Gastroesophageal sphincter (tissue), 4 donors: ENCODE measurements at regions not wholly inside any gene's neighbourhood (a gene's known extent, or its start where the extent isn't known, plus 50 kb on each side); places are given as distances from the start of the nearest gene placed in this dataset.

ENCODE experiments used
- ATAC-seq: fragments of 150-250 bp; one replicate; pipeline ENCODE4 v1.9.1; 2016; ENCODE audit warnings: mild to moderate bottlenecking, moderate library complexity
- H3K27ac ChIP-seq, 4 donors: fragments of 200-600 bp; sonication (generic) in 3 of 4; 1 replicate in 3 of 4; 2 replicates in 1 of 4; pipeline ENCODE4 v1.5.1; 2016 to 2019
- H3K27me3 ChIP-seq: fragments of 200-600 bp; sonication (generic); one replicate; pipeline ENCODE4 v1.5.1; 2019
- H3K36me3 ChIP-seq, 2 donors: fragments of 200-600 bp; sonication (generic); one replicate each; pipeline ENCODE4 v1.5.1; 2019; ENCODE audit warnings: control low read depth in 1 of 2
- H3K4me1 ChIP-seq, 3 donors: fragments of 200-600 bp; sonication (generic); 1 replicate in 2 of 3; 2 replicates in 1 of 3; pipeline ENCODE4 v1.5.1; 2016 to 2019; ENCODE audit warnings: control low read depth in 2 of 3
- H3K4me3 ChIP-seq, 2 donors: fragments of 200-600 bp; sonication (generic); one replicate each; pipeline ENCODE4 v1.5.1; 2019; ENCODE audit warnings: mild to moderate bottlenecking in 1 of 2, moderate library complexity in 1 of 2
- H3K9me3 ChIP-seq, 3 donors: fragments of 200-600 bp; sonication (generic); one replicate each; pipeline ENCODE4 v1.5.1; 2017 to 2019; ENCODE audit warnings: control low read depth in 2 of 3
- EP300 ChIP-seq: sonication (generic); formaldehyde crosslinking; IDR thresholded peaks from one replicate; pipeline ENCODE4 v1.6.1; 2017; ENCODE audit warnings: antibody characterized with exemption, mild to moderate bottlenecking
- POLR2A ChIP-seq, 2 donors: fragments of 450-650 bp; IDR thresholded peaks; one replicate each; pipeline ENCODE4 v1.6.1; 2017; ENCODE audit warnings: antibody characterized with exemption in 2 of 2, mild to moderate bottlenecking in 2 of 2, moderate library complexity in 1 of 2
- POLR2AphosphoS5 ChIP-seq: sonication (generic); formaldehyde crosslinking; IDR thresholded peaks from one replicate; pipeline ENCODE4 v1.6.1; 2017; ENCODE audit warnings: antibody characterized with exemption
- WGBS, 2 donors: methylation state at CpG; one replicate each; pipeline ENCODE4 v1.1.5; 2018; ENCODE audit warnings: low coverage in 1 of 2; 5-methylcytosine and 5-hydroxymethylcytosine counted together
- TF ChIP-seq, protein P1 (sequence below), 4 experiments: fragments of 200-600 bp in 2 of 4; fragments of 450-650 bp in 2 of 4; sonication (generic) in 1 of 4; IDR thresholded peaks; one replicate each; pipeline ENCODE4 v1.5.1; 2017 to 2019; ENCODE audit warnings: antibody characterized with exemption in 4 of 4, mild to moderate bottlenecking in 2 of 4, moderate library complexity in 2 of 4

GRCh38 chr7:138295049-138295637, 164.9 kb upstream of the TRIM24 start:
- Histone ChIP-seq H3K4me1 (no peaks in the 10 kb centered on the region), H3K4me3 (no peak overlapping the region), H3K36me3 (no peaks in the 10 kb centered on the region), H3K27me3 (no peaks in the 10 kb centered on the region), H3K27ac (no peak overlapping the region), H3K9me3 (peaks cover 0 to 6% (median 0%) of the 10 kb centered on the region in 3 donors)
- 52 to 80% methylated on average over 2 to 3 of the region's 3 CpGs for WGBS, 2 donors
- no peak for ATAC-seq
- TF ChIP-seq EP300 = no peak
- no peak for TF ChIP-seq POLR2AphosphoS5

- Histone ChIP-seq H3K4me1 (no peaks in the 10 kb centered on the region), H3K9me3 (no peaks in the 10 kb centered on the region), H3K36me3 (no peaks in the 10 kb centered on the region), H3K4me3 (no peak overlapping the region), H3K27ac (no peak overlapping the region), H3K27me3 (no peaks in the 10 kb centered on the region)
- WGBS, 2 donors = 69 to 80% methylated on average over 1 to 3 of the region's 3 CpGs
- no peak for ATAC-seq
- no peak for TF ChIP-seq POLR2AphosphoS5
Observed at GRCh38 chr7:138297526-138297925, 162.5 kb upstream of the TRIM24 start.

DNA sequence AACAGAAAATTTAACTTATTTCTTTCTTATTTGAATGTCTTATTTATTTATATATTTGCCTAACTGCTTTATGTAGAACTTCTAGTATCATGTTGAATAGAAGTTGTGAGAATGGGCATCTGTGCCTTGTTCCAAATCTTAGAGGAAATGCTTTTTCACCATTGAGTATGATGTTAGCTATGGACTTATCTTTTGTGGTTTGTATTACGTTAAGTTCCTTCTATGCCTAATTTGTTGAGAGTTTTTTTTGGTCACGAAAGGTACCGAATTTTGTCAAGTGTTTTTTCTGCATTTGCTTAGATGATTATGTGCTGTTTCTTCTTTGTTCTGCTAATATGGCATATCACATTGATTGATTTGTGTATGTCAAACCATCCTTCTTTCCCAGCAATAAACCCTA, 161.0 kb upstream of the TRIM24 start:
- Histone ChIP-seq H3K4me1 (no peaks in the 10 kb centered on the region), H3K9me3 (peaks cover 0 to 10% (median 0%) of the 10 kb centered on the region in 3 donors), H3K27me3 (no peaks in the 10 kb centered on the region), H3K27ac (no peak overlapping the region), H3K36me3 (no peaks in the 10 kb centered on the region), H3K4me3 (no peak overlapping the region)
- ATAC-seq = no peak
- WGBS, 2 donors = 72% methylated on average over 3 of the region's 3 CpGs; no CpG with 5 or more reads in 1 of the 2 donors
- no peak for TF ChIP-seq EP300
- no peak for TF ChIP-seq POLR2AphosphoS5
- TF ChIP-seq, protein P1, sequence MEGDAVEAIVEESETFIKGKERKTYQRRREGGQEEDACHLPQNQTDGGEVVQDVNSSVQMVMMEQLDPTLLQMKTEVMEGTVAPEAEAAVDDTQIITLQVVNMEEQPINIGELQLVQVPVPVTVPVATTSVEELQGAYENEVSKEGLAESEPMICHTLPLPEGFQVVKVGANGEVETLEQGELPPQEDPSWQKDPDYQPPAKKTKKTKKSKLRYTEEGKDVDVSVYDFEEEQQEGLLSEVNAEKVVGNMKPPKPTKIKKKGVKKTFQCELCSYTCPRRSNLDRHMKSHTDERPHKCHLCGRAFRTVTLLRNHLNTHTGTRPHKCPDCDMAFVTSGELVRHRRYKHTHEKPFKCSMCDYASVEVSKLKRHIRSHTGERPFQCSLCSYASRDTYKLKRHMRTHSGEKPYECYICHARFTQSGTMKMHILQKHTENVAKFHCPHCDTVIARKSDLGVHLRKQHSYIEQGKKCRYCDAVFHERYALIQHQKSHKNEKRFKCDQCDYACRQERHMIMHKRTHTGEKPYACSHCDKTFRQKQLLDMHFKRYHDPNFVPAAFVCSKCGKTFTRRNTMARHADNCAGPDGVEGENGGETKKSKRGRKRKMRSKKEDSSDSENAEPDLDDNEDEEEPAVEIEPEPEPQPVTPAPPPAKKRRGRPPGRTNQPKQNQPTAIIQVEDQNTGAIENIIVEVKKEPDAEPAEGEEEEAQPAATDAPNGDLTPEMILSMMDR (IDR thresholded peaks at IDR 0.05) = no peak
- TF ChIP-seq POLR2A (IDR thresholded peaks at IDR 0.05) = no peak

DNA sequence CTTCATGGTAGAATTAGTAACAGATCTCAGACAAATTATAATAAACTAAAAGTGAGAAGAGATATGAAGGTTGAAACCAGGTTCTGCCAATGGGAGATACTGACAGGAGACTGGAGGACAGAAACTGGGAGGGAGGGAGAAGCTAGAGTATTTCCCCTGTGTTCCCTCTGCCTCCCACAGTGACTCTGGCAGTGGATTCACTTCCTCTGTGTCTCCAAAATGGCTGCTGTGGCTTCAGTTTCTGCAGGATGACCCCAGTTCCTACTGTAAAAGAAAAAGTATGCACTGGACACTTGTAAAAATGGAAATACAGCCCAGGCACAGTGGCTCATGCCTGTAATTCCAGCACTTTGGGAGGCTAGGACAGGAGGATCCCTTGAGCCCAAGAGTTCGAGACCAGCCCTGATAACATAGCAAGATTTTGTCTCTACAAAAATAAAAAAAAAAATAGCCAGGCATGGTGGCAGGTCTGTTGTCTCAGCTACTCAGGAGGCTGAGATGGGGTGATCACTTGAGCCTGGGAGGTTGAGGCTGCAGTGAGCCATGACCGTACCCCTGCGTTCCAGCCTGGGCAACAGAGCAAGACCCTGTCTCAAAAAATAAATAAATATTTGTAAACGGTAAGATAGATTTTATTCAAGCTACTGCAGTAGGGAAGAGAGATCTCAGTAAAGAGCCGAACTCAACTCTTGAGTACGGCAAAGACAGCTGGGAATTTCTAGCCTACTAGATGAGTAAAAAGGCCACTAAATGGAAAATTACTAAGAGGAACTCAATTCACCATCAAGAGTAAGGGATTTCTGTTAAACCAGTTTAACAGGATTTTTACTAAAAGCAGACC, 156.6 kb upstream of the TRIM24 start:
- H3K27me3 ChIP-seq = no peaks in the 10 kb centered on the region
- H3K9me3 ChIP-seq = peaks cover 0 to 18% (median 0%) of the 10 kb centered on the region in 3 donors
- TF ChIP-seq POLR2AphosphoS5 (no peak), POLR2A (IDR thresholded peaks at IDR 0.05) (no peak), EP300 (no peak)
- TF ChIP-seq, protein P1 (IDR thresholded peaks at IDR 0.05) = no peak
- H3K4me3 ChIP-seq = no peak overlapping the region
- H3K27ac ChIP-seq = no peak overlapping the region
- no peaks in the 10 kb centered on the region for H3K36me3 ChIP-seq
- 91 to 96% methylated on average over 3 to 6 of the region's 6 CpGs for WGBS, 2 donors
- no peaks in the 10 kb centered on the region for H3K4me1 ChIP-seq
- ATAC-seq = no peak

DNA sequence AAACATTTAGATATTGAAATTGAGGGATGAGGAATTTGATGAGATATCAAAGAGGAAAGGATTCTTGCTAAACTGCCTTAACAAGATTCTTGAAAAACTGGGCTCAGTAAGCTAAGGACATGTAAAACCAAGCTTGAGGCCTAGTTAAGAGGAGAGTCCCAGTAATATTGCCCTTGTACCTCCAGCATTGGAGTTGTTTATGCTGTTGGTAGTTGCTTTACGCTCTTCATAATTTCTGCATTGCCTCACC, 156.1 kb upstream of the TRIM24 start:
- TF ChIP-seq POLR2AphosphoS5 (no peak), EP300 (no peak), POLR2A (IDR thresholded peaks at IDR 0.05) (no peak)
- TF ChIP-seq, protein P1 (IDR thresholded peaks at IDR 0.05) = no peak
- no peaks in the 10 kb centered on the region for H3K27me3 ChIP-seq
- H3K9me3 ChIP-seq = peaks cover 0 to 18% (median 0%) of the 10 kb centered on the region in 3 donors
- ATAC-seq = no peak
- no peaks in the 10 kb centered on the region for H3K36me3 ChIP-seq
- no peak overlapping the region for H3K27ac ChIP-seq
- H3K4me1 ChIP-seq = no peaks in the 10 kb centered on the region
- no peak overlapping the region for H3K4me3 ChIP-seq
- WGBS, 2 donors = 88% methylated on average over 1 of the region's 1 CpG

GRCh38 chr7:138307633-138308032, 152.4 kb upstream of the TRIM24 start:
- no peaks in the 10 kb centered on the region for H3K4me1 ChIP-seq
- TF ChIP-seq, protein P1 (IDR thresholded peaks at IDR 0.05) = no peak
- no peak for TF ChIP-seq EP300
- TF ChIP-seq POLR2A (IDR thresholded peaks at IDR 0.05) = no peak
- TF ChIP-seq POLR2AphosphoS5 = no peak
- no peaks in the 10 kb centered on the region for H3K27me3 ChIP-seq
- no peaks in the 10 kb centered on the region for H3K36me3 ChIP-seq
- no peak overlapping the region for H3K27ac ChIP-seq
- 62 to 67% methylated on average over 2 to 3 of the region's 3 CpGs for WGBS, 2 donors
- peaks cover 0 to 18% (median 0%) of the 10 kb centered on the region in 3 donors for H3K9me3 ChIP-seq
- no peak for ATAC-seq
- no peak overlapping the region for H3K4me3 ChIP-seq
